ENCODE measurements at regions not wholly inside any gene's neighbourhood (a gene's known extent, or its start where the extent isn't known, plus 50 kb on each side); places are given as distances from the start of the nearest gene placed in this dataset.

DNA sequence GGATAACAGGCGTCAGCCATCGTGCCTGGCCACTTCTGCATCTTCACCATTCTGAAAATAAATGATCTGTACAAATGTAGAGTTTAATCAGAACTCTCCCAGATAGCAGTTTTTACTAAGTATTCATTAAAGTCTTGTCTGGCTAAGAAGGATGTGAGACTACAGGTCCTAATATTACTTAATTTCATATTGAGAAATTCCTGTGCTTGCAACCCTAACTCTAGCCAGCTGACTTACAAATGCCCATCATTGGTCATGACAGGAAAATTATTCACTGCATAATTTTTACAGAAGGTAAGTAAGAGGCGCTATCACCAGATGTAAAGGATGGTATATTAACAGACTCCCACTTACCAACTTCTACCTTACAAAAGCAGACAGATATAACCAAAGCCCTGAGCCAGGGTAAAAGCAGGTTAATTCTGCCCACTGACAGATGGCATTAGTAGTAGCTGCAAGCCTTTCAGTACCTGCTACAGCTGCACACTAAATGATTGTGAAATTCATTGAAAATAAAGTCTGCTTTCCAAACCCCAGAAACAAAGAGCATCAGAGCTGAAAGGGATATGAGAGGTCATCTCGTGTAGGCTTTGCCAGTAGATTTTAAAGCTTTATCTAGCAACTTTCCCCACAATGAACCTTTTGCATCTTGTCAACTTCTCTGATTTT is 55.9 kb upstream of the FOXN2 start:
- DNase-seq (ENCODE audit: low read depth in 2 of 2), result no peak

DNA sequence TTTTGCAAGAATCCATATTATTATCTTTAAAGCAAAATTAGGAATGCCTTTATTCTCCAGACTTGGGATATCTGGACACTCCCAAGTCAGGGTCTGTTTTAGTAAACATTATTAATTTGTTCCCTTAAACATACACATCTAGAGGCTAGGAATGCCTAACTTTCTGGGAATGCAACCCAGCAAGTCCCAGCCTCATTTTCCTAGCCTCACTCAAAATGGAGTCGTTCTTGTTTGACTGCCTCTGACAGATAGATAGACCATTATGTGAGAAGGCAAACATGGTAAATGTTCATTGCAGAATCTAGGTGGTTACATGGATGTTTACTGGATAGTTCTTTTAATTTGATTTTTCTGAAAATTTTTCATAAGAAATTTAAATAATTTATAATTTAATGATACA is 54.7 kb upstream of the FOXN2 start:
- no peak for DNase-seq (ENCODE audit: low read depth in 2 of 2)

DNA sequence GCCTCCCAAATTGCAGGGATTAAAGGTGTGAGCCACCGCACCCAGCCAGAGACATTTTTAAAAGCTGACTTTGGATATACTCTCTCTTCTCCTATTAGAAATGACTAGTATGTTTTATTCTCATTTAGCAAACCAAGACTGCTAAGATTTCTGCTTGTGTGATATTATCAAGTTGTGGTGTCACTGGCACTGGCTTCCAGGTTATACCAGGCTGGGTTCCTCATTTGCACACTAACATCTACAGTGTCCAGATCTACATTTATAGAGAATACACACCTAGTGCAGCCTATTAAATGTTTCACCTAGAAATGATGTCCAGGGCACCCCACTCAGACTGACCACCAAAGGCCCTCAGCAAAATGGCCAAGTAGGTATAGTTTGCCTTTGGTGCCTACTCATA is 49.9 kb upstream of the FOXN2 start:
- DNase-seq (ENCODE audit: low read depth in 2 of 2), result no peak
